Vagina (tissue), 2 donors: ENCODE measurements at regions not wholly inside any gene's neighbourhood (a gene's known extent, or its start where the extent isn't known, plus 50 kb on each side); places are given as distances from the start of the nearest gene placed in this dataset.
"Not testable (repeated sequence)": the region's sequence is repeated elsewhere in the genome, so short reads cannot be mapped to it uniquely, and the experiment has no call there.

Experiments used
- DNase-seq, 2 donors: peaks; one replicate each; pipeline ENCODE4 v3.0.0-alpha.2; 2017; ENCODE audit errors: extremely low spot score in 2 of 2
- H3K27ac ChIP-seq: fragments of 200-600 bp; sonication (generic); one replicate; pipeline ENCODE4 v1.5.1; 2019
- H3K27me3 ChIP-seq: fragments of 200-600 bp; sonication (generic); one replicate; pipeline ENCODE4 v1.5.1; 2019
- H3K36me3 ChIP-seq, 2 donors: fragments of 200-600 bp; sonication (generic); one replicate each; pipeline ENCODE4 v1.5.1; 2017 to 2019
- H3K4me1 ChIP-seq: fragments of 200-600 bp; sonication (generic); one replicate; pipeline ENCODE4 v1.5.1; 2019
- H3K4me3 ChIP-seq, 2 donors: fragments of 200-600 bp; sonication (generic); 1 replicate in 1 of 2; 2 replicates in 1 of 2; pipeline ENCODE4 v1.5.1; 2016 to 2019
- H3K9me3 ChIP-seq: fragments of 200-600 bp; sonication (generic); one replicate; pipeline ENCODE4 v1.5.1; 2019
- CTCF ChIP-seq, 3 experiments: fragments of 450-650 bp in 2 of 3; fragments of 200-600 bp in 1 of 3; sonication (generic) in 1 of 3; IDR thresholded peaks; one replicate each; pipeline ENCODE4 v1.5.1; 2017 to 2019; ENCODE audit warnings: antibody characterized with exemption in 3 of 3, mild to moderate bottlenecking in 2 of 3, moderate library complexity in 2 of 3
- POLR2A ChIP-seq, 2 donors: fragments of 450-650 bp; IDR thresholded peaks; one replicate each; pipeline ENCODE4 v1.6.1; 2017; ENCODE audit warnings: antibody characterized with exemption in 2 of 2, mild to moderate bottlenecking in 2 of 2, moderate library complexity in 2 of 2
- POLR2AphosphoS5 ChIP-seq, 2 donors: sonication (generic); formaldehyde crosslinking; IDR thresholded peaks; one replicate each; pipeline ENCODE4 v1.9.0; 2017; ENCODE audit warnings: antibody characterized with exemption in 2 of 2, mild to moderate bottlenecking in 2 of 2, low read depth in 1 of 2; ENCODE audit not compliant: insufficient read depth in 1 of 2
- intact Hi-C: fragments of 100-400 bp; cut with DNase I; formaldehyde crosslinking; loops from one replicate; pipeline ENCODE4 v1.15.1; 2023

GRCh38 chr18:40157120-40157519 lies 1797.9 kb upstream of the PIK3C3 start:
- no peak for DNase-seq
- Histone ChIP-seq H3K4me1 (no peaks in the 10 kb centered on the region), H3K36me3 (no peaks in the 10 kb centered on the region), H3K4me3 (no peak overlapping the region), H3K9me3 (no peaks in the 10 kb centered on the region), H3K27ac (no peak overlapping the region), H3K27me3 (no peaks in the 10 kb centered on the region)
- intact Hi-C loops, result no loop called here
- no peak for TF ChIP-seq CTCF (IDR thresholded peaks at IDR 0.05)
- TF ChIP-seq POLR2AphosphoS5 (IDR thresholded peaks at IDR 0.05; ENCODE audit: insufficient read depth in 1 of 2, low read depth in 1 of 2), result no peak
- no peak for TF ChIP-seq POLR2A (IDR thresholded peaks at IDR 0.05)

GRCh38 chr18:40152859-40153258 lies 1802.2 kb upstream of the PIK3C3 start:
- no peaks in the 10 kb centered on the region for H3K9me3 ChIP-seq
- H3K4me1 ChIP-seq, result no peaks in the 10 kb centered on the region
- no peak for DNase-seq
- H3K27me3 ChIP-seq, result no peaks in the 10 kb centered on the region
- no peaks in the 10 kb centered on the region for H3K36me3 ChIP-seq
- intact Hi-C loops, result no loop called here
- TF ChIP-seq CTCF (IDR thresholded peaks at IDR 0.05), result no peak
- no peak for TF ChIP-seq POLR2A (IDR thresholded peaks at IDR 0.05)
- TF ChIP-seq POLR2AphosphoS5 (IDR thresholded peaks at IDR 0.05; ENCODE audit: insufficient read depth in 1 of 2, low read depth in 1 of 2), result no peak
- no peak overlapping the region for H3K4me3 ChIP-seq
- no peak overlapping the region for H3K27ac ChIP-seq

- intact Hi-C loops, result no loop called here
- Histone ChIP-seq H3K9me3 (no peaks in the 10 kb centered on the region), H3K27ac (no peak overlapping the region), H3K27me3 (no peaks in the 10 kb centered on the region), H3K36me3 (no peaks in the 10 kb centered on the region), H3K4me3 (no peak overlapping the region), H3K4me1 (no peaks in the 10 kb centered on the region)
- TF ChIP-seq POLR2AphosphoS5 (IDR thresholded peaks at IDR 0.05; ENCODE audit: insufficient read depth in 1 of 2, low read depth in 1 of 2) (no peak), POLR2A (IDR thresholded peaks at IDR 0.05) (no peak)
- no peak for DNase-seq
These were observed 1806.1 kb upstream of the PIK3C3 start for GRCh38 chr18:40148960-40149359.

- no peaks in the 10 kb centered on the region for H3K36me3 ChIP-seq
- intact Hi-C loops, result no loop called here
- no peaks in the 10 kb centered on the region for H3K4me1 ChIP-seq
- H3K9me3 ChIP-seq, result no peaks in the 10 kb centered on the region
- no peak overlapping the region for H3K4me3 ChIP-seq
- DNase-seq, result no peak
- no peak overlapping the region for H3K27ac ChIP-seq
- TF ChIP-seq POLR2A (IDR thresholded peaks at IDR 0.05), result no peak
- no peak for TF ChIP-seq CTCF (IDR thresholded peaks at IDR 0.05)
- TF ChIP-seq POLR2AphosphoS5 (IDR thresholded peaks at IDR 0.05; ENCODE audit: insufficient read depth in 1 of 2, low read depth in 1 of 2), result no peak
- no peaks in the 10 kb centered on the region for H3K27me3 ChIP-seq
These were observed 1821.8 kb upstream of the PIK3C3 start for GRCh38 chr18:40133253-40133652.

GRCh38 chr18:40132438-40132837 lies 1822.6 kb upstream of the PIK3C3 start:
- H3K4me3 ChIP-seq, H3K27me3 ChIP-seq, DNase-seq, H3K27ac ChIP-seq, H3K36me3 ChIP-seq, H3K4me1 ChIP-seq, intact Hi-C loops, H3K9me3 ChIP-seq: not testable (repeated sequence)

- Histone ChIP-seq H3K36me3 (no peaks in the 10 kb centered on the region), H3K4me1 (no peaks in the 10 kb centered on the region), H3K27ac (no peak overlapping the region), H3K27me3 (no peaks in the 10 kb centered on the region), H3K9me3 (no peaks in the 10 kb centered on the region), H3K4me3 (no peak overlapping the region)
- intact Hi-C loops, result no loop called here
- TF ChIP-seq POLR2AphosphoS5 (IDR thresholded peaks at IDR 0.05; ENCODE audit: insufficient read depth in 1 of 2, low read depth in 1 of 2) (no peak), POLR2A (IDR thresholded peaks at IDR 0.05) (no peak), CTCF (IDR thresholded peaks at IDR 0.05) (no peak)
- DNase-seq, result no peak
These were observed 1830.9 kb upstream of the PIK3C3 start for GRCh38 chr18:40124107-40124506.
